Amniotic epithelial cell (primary cell): ENCODE measurements at regions not wholly inside any gene's neighbourhood (a gene's known extent, or its start where the extent isn't known, plus 50 kb on each side); places are given as distances from the start of the nearest gene placed in this dataset.
"Not testable (repeated sequence)": the region's sequence is repeated elsewhere in the genome, so short reads cannot be mapped to it uniquely, and the experiment has no call there.

Source experiments
- DNase-seq: peaks from one replicate; pipeline ENCODE4 v3.0.0-alpha.2; 2010; ENCODE audit warnings: low read depth

DNA sequence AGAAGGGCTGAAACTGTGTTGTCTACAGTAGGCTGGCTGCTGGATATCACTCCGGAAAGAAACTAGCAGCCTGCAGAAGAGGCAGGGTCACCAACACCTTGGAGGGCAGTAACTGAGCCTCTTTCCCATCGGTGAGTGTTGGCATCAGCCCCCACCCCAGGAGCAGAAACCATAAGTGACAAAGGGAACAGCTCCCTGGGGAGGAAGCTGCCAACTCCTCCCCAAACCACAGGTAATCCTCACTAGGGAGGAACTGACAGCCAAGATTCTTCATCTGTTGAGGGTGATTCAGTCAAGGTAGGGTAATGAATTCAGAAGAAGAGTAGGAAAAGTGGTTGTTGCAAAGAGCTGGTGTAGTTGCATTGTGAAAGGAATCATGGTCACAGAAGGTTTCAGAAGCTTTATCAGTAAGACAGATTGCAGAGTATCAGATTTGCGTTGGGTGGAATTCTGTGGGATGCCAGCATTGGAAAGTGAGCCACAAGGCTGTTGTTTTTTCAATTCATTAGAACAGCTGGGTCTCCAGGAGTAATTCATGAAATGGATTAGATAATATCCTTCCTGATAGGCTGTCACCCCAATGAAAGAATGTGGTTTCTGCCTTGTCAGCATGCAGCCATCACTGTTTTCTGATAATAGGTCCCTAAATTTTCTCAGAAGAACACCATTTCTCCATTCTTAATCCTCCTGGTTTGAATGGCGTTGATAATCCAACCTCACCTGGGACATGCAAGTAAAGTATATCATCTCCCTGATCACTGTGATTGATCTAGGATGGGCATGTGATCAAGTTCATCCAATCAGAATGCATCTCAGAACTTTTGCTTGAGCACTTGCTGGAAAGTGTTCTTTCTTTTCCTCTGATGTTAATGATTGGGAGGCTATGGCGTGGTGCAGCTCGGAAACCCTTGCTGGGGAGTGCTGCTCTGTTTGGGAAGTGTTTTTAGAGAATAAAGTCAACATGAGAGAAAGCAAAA is 75.0 kb upstream of the CTBP2 start:
- DNase-seq: peak; percentile 55

DNA sequence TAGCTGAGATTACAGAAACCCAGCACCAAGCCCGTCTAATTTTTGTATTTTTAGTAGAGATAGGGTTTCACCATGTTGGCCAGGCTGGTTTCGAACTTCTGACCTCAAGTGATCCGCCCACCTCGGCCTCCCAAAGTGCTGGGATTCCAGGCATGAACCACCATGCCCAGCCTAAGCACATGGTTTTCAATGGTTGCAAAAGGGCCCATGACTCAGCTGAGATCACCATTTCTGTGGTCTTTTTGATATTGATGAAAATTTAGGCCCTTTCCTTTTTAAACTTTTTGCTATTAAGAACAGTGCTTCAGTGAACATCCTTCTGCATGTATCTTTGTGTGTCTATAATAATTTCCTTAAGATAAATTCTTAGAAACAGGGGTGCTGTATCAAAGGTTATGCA is 74.2 kb upstream of the CTBP2 start:
- DNase-seq: peak; percentile 38

DNA sequence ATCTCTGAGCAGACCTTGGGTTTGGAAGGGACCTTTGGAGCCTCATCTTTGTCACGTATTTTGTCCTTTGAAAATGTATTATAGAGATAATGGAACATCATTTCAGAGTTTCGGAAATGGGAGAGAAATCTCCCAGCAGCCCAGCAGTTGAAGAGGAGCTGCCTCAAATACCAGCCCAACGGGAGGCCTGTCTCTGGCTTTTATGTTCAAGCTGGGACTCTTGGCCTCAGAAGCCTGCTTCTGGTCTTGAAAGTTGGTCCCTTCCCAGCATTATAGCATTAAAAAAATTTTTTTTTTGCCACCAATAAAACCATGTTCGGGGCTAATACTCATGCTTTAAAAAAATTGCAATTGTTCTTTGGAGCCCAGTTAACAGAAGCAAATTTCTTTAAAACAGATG is 73.4 kb upstream of the CTBP2 start:
- DNase-seq: no peak

DNA sequence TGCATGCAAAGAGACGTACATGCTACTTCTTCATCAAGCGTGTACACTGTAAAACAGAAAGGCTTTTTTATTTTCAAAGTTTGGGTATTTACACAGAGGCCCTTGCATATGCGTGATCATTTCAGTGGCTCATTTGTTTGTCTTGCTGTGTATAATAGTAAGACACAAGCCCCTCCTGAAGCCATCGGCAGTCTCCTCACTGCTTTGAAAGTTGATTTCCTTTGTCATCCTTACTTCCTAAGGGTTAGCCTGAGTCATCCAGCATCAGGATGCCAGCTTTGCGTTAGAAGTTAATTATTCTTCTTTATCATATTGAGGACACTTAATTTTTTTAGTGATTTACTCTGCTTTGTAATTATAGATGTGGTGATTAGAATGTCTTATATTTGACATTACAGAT is 72.5 kb upstream of the CTBP2 start:
- DNase-seq: no peak

DNA sequence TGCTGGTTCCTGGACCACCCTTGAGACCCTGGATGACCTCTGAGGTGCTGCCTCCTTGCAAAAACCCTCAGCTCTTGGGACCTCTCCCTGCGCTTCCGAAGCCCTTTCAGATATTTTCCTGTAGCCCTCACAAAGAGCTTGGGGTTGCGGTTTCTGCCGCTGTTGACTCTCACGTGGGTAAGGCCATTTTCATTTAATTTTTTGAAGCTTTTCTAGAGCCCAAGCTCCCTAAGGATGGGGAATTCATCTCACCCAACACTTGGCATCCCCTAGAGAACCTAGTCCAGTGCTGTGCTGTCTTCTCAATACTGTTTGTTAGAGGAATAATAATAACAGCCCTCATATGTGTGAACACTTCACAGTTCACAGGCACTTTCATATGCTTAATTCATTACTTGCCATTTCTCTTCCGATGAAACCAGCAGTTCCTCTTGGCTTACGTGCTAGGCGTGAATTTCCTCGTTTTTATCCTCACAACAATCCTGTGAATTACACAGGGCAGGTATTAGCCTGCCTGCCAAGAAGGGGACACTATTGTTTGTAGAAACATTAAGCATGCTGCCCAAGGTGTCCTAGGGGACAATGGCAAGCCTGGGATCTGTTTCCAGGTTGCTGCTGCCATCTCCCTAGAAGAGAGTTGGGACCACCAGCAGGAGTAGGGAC is 71.6 kb upstream of the CTBP2 start:
- DNase-seq: no peak

DNA sequence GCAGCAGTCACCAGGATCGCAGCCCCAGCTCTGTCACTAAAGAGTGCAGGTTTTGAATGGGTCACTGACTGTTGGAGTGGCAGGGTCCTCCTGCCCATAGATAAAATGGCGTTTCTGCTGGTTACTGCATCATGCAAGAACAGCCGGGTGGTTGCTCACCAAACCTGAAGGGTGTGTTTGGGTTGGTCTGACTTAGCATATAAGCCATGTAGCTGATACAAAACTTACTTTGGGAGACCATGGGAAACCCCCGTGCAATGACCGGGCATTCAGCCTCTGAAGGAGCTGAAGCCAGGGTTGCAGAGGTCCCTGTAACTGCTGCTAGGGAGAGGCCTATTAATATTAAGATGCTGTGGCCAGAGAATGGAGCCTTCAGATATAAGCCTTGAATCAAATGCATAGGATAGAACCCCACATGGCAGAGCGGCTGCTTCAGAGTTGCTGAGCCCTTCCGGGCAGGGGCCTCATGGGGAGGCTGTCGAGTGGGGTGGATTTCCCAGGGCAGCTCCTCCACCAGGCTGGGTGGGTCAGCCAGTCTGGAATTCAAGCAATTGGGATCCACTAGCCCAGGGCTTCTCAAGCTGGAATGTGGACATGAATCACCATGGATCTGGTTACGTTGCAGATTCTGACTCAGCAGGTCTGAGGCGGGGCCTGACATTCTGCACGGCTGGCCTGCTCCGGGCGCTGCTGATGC is 70.9 kb upstream of the CTBP2 start:
- DNase-seq: peak; percentile 96

DNA sequence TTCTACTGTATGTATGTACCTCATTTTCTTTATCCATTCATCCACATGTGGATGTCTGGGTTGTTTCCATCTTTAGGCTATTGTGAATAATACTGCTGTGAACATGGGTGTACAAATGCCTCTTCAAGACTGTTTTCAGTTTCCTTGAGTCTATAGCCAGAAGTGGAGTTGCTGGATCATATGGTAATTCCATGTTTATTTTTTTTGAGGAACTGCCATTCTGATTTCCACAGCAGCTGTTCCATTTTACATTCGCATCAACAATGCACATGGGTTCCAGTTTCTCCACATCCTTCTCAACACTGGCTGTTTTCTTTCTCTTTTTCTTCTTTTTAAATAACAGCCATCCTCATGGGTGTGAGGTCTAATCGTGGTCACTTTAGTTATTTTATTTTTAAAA is 69.9 kb upstream of the CTBP2 start:
- DNase-seq: no peak

DNA sequence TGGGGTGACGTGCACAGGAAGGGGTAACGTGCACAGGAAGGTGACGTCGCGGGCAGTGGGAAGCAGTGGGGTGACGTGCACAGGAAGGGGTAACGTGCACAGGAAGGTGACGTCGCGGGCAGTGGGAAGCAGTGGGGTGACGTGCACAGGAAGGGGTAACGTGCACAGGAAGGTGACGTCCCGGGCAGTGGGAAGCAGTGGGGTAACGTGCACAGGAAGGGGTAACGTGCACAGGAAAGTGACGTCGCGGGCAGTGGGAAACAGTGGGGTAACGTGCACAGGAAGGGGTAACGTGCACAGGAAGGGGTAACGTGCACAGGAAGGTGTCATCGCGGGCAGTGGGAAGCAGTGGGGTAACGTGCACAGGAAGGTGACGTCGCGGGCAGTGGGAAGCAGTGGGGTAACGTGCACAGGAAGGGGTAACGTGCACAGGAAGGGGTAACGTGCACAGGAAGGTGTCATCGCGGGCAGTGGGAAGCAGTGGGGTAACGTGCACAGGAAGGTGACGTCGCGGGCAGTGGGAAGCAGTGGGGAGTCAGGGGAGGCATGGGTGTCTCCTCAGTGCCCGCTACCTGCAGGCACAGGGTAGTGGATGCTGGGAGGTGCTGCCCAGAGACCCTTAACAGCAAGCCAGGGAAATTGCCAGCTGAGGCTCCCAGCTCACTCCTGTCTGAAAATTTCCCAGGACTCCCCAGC is 68.0 kb upstream of the CTBP2 start:
- DNase-seq: not testable (repeated sequence)

DNA sequence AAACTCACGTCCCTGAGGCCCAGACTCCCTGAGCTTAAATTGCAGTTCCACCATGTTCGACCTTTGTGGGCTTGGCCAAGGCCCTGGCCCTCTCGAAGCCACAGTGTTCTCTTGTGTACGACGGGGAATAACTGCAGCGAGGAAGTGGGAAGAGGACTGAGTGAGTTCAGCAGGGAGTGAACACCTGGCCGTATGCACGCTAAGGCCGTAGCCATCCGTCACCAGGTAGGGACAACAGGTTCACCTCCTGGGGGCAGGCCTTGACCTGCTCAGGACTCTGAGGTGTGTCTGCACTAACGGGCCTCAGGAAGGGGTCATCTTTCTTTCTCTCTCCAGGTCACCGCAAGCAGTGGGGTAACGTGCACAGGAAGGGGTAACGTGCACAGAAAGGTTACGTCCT is 67.2 kb upstream of the CTBP2 start:
- DNase-seq: no peak

DNA sequence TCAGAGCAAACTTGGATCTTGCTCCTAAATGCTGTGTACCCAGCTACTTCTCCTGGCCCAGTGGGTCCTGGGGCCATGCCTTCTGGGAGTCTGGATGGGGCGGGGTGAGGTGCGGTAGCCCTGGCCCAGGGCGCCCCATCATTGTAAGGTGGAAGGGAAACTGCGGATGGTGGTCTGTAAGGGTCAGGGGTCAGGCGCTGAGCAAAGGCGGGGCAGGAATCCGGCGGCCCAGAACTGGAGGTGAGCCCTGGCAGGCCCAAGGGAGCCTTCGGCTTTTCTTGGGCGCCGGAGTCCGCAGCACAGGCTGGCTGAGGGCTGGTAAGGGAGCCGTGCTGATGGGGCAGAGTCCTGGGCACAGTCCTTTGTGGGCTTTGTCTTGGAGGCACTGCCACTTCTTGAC is 66.5 kb upstream of the CTBP2 start:
- no peak for DNase-seq

DNA sequence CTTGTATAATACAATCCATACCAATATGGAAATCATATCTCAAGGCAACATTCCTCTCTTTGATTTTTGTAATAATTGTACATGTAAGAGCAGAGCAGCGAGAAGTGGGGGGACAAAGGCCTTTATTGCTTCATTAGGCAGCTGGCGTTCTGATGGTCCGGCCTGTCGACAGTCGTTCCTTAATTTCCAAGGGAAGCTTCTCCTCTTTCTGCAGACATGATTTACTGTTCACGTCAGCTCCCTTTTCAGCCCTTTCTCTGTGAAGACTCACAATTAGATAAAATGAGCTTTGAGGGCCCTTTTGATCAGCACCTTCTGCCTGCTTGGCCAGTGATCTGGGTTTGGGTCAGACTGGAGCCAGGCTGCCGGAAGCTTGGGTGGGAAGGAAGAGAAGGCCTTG is 65.6 kb upstream of the CTBP2 start:
- DNase-seq: no peak

DNA sequence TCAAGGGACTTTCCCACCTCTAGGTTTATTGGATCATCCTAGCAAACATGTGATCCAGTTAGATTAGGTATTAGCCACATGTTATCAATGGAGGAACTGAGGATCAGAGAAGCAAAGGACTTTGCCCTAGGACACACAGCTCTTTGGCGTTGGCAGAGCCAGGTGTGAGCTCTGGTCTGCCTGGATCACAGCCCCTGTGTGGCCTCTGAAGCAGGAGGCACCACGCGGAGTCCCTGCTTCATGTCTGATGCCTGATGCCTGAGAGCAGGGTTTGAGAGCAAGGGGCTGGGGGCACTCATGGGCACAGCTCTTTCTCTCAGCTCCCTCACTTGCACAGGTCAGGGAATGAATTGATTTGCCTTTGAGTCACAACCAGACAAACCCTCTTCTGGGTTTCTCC is 64.7 kb upstream of the CTBP2 start:
- no peak for DNase-seq

DNA sequence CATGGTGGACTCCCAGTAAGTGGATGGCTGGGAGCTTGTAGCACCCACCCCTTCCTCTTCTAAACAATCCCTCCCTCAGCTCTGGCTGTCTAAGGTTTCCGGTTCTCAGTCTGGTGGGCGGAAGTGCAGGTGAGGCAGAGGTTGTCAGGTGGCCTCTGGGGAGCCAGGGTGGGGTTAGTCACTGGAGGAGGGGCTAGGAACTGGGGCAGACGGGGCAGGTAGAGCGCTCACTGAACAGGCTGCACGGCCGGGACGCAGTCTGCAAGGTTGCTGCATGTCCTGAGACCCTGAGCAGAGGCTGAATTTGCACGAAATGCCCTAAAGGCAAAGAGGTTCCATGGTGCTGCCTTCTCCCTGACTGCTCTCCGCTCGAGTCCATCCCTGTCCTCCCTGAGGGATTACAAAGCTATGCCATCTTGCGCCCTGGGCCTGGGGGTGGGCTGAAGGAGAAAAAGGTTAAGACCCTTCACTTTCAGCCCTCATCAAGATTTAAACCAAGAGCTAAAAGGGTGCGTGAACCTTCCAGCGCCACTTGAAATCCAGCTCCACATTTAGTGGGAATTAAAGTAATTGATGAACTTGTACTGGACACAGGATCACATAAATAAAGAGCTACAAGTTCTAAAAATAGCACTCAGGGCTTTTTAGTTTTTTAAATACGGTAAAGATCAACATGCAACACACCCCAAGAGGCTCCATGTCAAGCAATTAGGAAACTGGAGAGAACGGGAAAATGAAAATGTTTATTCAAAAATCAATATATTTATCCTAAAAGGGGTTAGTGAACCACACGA is 62.3 kb upstream of the CTBP2 start:
- no peak for DNase-seq

DNA sequence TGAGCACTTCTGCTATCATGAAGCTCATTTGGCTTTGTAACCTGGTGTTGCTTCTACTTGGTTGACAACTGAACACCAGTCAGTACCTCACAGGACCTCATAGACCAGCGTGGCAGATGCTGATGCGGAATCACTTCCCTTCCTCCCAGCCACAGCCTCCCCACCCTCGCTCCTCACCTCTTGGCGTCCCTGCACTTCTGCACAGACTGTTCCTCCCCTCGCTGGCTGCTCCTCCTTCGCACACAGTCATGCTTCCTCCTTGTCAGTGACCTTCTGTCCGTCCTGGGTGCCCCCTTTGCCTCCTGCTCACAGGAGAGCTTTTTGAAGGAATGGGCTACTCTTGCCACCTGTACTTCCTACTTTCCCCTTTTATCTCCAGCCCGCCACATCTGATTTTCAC is 61.4 kb upstream of the CTBP2 start:
- no peak for DNase-seq

DNA sequence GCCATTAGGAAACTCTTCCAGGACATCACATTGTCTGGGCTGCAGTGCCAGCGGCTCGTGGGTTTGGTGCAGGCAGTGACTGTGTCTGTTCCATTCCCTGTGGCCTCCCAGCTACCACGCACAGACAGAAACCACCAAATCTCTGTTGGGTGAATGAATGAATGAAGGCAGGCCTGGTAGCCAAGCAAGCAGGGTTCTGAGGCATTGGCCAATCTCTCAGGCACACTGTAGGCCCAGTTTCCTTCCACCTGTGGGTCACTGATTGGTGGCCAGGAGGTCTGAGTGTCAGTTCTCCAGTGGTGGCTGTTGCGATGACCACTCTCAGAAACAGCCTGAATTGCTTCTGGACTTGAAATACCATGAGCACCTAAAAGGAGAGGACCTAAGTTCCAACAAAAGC is 59.4 kb upstream of the CTBP2 start:
- no peak for DNase-seq

DNA sequence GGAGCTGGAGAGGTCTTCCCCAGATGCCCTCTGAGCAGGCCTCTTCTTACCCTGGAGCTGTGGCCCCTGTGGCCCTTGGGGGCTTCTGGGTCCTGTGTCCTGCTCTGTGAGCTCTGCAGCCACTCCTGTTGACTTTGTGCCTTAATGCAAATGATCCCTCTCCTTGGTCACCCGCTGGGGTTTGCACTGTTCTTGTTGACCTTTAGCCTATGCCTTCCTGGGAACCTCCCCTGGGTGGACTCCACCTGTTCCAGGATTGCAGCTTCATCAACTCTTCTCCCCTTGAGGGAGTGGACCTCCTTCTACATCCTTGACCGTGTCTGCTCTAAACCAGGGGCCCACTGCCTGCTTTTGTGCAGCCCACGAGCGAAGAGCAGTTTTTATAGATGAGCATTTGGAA is 58.6 kb upstream of the CTBP2 start:
- no peak for DNase-seq

DNA sequence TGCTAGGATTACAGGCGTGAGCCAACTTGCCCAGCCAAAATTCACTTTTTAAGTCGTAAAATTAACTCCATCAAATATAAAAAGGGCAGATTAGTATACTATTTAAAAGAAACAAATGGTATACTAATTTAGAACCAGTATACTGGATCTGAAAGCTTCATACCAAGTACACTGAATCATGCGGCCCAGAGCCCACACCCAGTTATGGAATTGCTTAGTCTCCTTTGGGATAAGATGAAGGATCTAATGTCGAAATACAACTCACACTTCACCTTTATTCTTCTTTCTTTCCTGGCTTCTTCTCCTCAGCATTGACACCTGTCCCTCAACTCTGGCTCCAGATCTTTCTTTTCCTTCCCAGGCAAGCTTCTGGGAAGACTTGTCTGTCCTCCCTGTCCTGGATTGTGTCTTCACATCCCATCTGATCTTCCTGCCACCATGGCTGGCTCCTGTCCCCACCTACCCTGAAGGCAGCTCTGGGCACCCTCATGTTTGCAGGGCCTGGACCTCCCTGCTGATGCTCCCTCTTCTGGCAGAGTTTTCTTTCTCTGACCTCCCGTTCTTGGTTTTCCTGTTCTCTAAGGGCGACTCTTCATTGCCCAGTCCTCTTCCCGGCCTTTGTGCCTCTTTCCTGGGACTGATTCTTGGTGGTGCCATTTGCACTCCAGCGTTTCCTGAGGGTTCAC is 57.8 kb upstream of the CTBP2 start:
- DNase-seq: no peak

DNA sequence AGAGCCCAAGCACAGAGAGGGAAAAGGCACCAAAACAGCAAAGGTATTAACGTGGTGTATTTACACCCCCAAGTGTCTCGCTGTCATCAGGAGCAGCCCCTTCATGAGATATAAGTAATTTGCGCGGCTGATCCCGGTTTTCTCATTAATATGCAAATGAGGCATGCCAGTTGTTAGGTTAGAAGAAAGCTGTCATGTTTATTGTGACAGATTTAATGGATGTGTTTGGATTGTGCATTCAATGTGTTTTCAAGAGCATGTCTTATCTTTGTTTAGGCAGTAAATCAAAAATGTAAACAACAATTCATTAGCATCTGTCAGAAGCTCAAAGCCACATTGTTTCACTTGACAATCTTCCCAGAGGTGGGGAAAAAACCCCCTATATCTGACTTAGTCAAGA is 56.5 kb upstream of the CTBP2 start:
- DNase-seq: no peak

DNA sequence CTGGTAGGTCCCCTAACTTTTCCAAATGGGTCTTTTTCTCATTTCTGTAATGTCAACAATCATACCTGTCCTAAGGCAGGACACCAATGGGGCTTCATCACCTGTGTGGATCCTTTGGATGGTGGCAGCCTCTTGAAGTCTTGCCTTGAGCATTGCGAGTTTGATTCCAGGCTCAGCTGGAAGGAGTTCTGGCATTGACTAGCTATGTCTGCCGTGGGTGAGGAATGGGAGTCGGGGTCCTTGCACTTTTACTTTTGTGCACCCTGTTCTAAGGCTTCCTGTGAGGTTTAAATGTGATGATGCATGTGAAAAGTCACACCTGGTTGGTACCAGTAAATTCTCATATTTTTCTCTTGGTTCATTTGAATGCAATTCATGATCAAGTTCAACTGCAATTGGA is 55.9 kb upstream of the CTBP2 start:
- DNase-seq: no peak

DNA sequence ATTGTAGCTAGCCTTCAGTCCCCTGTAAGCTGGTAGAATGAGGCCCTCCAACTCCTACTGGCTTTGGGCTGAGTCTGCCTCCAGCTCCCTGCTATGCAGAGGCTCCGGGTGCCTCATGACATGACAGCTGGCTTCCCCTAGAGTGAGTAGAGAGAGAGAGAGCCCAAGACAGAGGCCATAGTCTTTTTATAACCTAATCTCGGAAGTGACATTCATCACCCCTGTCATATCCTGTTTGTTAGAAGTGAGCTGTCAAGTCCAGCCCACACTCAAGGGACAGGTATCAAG is 53.9 kb upstream of the CTBP2 start:
- DNase-seq: no peak
